H9 (cell line): ENCODE measurements at regions not wholly inside any gene's neighbourhood (a gene's known extent, or its start where the extent isn't known, plus 50 kb on each side); places are given as distances from the start of the nearest gene placed in this dataset.
"Not testable (repeated sequence)": the region's sequence is repeated elsewhere in the genome, so short reads cannot be mapped to it uniquely, and the experiment has no call there.

Experiments used
- DNase-seq: peaks from one replicate; pipeline ENCODE4 v3.0.0-alpha.2; 2017
- H2AFZ ChIP-seq: one replicate; pipeline ENCODE4 v1.6.1; 2013; ENCODE audit warnings: mild to moderate bottlenecking, low read length, control low read depth, moderate library complexity
- H2AK5ac ChIP-seq: 2 replicates; pipeline ENCODE4 v1.6.1; 2013; ENCODE audit warnings: low read length, control low read depth, mixed read lengths; ENCODE audit not compliant: insufficient read length
- H2BK120ac ChIP-seq: one replicate; pipeline ENCODE4 v1.6.1; 2013; ENCODE audit warnings: low read depth, mild to moderate bottlenecking, low read length, control low read depth, inconsistent platforms; ENCODE audit not compliant: poor library complexity, severe bottlenecking
- H2BK12ac ChIP-seq: 2 replicates; pipeline ENCODE4 v1.6.1; 2013; ENCODE audit warnings: low read length, control low read depth, mixed read lengths, low read depth; ENCODE audit not compliant: insufficient read length
- H2BK15ac ChIP-seq: 2 replicates; pipeline ENCODE4 v1.6.1; 2013; ENCODE audit warnings: low read depth, low read length, control low read depth
- H2BK20ac ChIP-seq: one replicate; pipeline ENCODE4 v1.6.1; 2013; ENCODE audit warnings: low read depth, mild to moderate bottlenecking, low read length, control low read depth, inconsistent platforms; ENCODE audit not compliant: poor library complexity, severe bottlenecking
- H2BK5ac ChIP-seq: 2 replicates; pipeline ENCODE4 v1.6.1; 2013; ENCODE audit warnings: low read length, control low read depth, mixed read lengths; ENCODE audit not compliant: insufficient read length
- H3K14ac ChIP-seq: 2 replicates; pipeline ENCODE4 v1.6.1; 2013; ENCODE audit warnings: low read length, control low read depth; ENCODE audit not compliant: insufficient read depth
- H3K18ac ChIP-seq: 2 replicates; pipeline ENCODE4 v1.6.1; 2013; ENCODE audit warnings: low read depth, mild to moderate bottlenecking, mixed read lengths, low read length, control low read depth; ENCODE audit not compliant: insufficient read length
- H3K23ac ChIP-seq: 2 replicates; pipeline ENCODE4 v1.6.1; 2013; ENCODE audit warnings: low read length, control low read depth, mixed read lengths, low read depth; ENCODE audit not compliant: insufficient read length
- H3K23me2 ChIP-seq: 2 replicates; pipeline ENCODE4 v1.6.1; 2013; ENCODE audit warnings: low read depth, mild to moderate bottlenecking, mixed read lengths, low read length, control low read depth; ENCODE audit not compliant: insufficient read length, poor library complexity, severe bottlenecking
- H3K27ac ChIP-seq: 2 replicates; pipeline ENCODE4 v1.5.1; 2013; ENCODE audit warnings: low read length, control low read depth, mixed read lengths, low read depth; ENCODE audit not compliant: insufficient read length
- H3K27me3 ChIP-seq: 2 replicates; pipeline ENCODE4 v1.6.1; 2013; ENCODE audit warnings: low read length, control low read depth, inconsistent platforms; ENCODE audit not compliant: insufficient read depth
- H3K4ac ChIP-seq: 2 replicates; pipeline ENCODE4 v1.6.1; 2013; ENCODE audit warnings: low read depth, mild to moderate bottlenecking, control low read depth, inconsistent platforms, low read length, moderate library complexity
- H3K4me1 ChIP-seq: 2 replicates; pipeline ENCODE4 v1.6.1; 2013; ENCODE audit warnings: low read length, control low read depth, inconsistent platforms; ENCODE audit not compliant: insufficient read depth
- H3K4me2 ChIP-seq: 2 replicates; pipeline ENCODE4 v1.6.1; 2013; ENCODE audit warnings: low read length, control low read depth, mixed read lengths; ENCODE audit not compliant: insufficient read length, insufficient read depth
- H3K56ac ChIP-seq: 2 replicates; pipeline ENCODE4 v1.6.1; 2013; ENCODE audit warnings: low read depth, mild to moderate bottlenecking, mixed read lengths, low read length, control low read depth; ENCODE audit not compliant: insufficient read length
- H3K79me1 ChIP-seq: 2 replicates; pipeline ENCODE4 v1.6.1; 2013; ENCODE audit warnings: low read depth, mild to moderate bottlenecking, moderate library complexity, low read length, control low read depth, inconsistent platforms; ENCODE audit not compliant: insufficient read depth, poor library complexity, severe bottlenecking
- H3K79me2 ChIP-seq: 2 replicates; pipeline ENCODE4 v1.6.1; 2013; ENCODE audit warnings: low read length, control low read depth, inconsistent platforms; ENCODE audit not compliant: insufficient read depth
- H3K9ac ChIP-seq: 2 replicates; pipeline ENCODE4 v1.6.1; 2013; ENCODE audit warnings: low read length, control low read depth, mixed read lengths; ENCODE audit not compliant: insufficient read length; ENCODE audit errors: extremely low read depth
- H3K9me3 ChIP-seq: one replicate; pipeline ENCODE4 v1.6.1; 2013; ENCODE audit warnings: low read depth, low read length, inconsistent platforms; ENCODE audit not compliant: control insufficient read depth
- H3T11ph ChIP-seq: one replicate; pipeline ENCODE4 v1.6.1; 2013; ENCODE audit warnings: mild to moderate bottlenecking, low read length, control low read depth, inconsistent platforms
- H4K20me1 ChIP-seq: one replicate; pipeline ENCODE4 v1.6.1; 2013; ENCODE audit not compliant: control insufficient read depth, insufficient read length, insufficient read depth
- H4K5ac ChIP-seq: 2 replicates; pipeline ENCODE4 v1.6.1; 2013; ENCODE audit warnings: low read depth, mild to moderate bottlenecking, mixed read lengths, low read length, control low read depth; ENCODE audit not compliant: insufficient read length
- H4K8ac ChIP-seq: replicated peaks from 2 replicates; pipeline ENCODE4 v1.6.1; 2013; ENCODE audit warnings: low read length, control low read depth, mixed read lengths, low read depth; ENCODE audit not compliant: insufficient read length
- H4K91ac ChIP-seq: 2 replicates; pipeline ENCODE4 v1.6.1; 2013; ENCODE audit warnings: low read depth, mild to moderate bottlenecking, moderate library complexity, mixed read lengths, low read length, control low read depth; ENCODE audit not compliant: insufficient read length
- H3K27ac Mint-ChIP-seq, 3 experiments: 2 replicates in 2 of 3; 3 replicates in 1 of 3; pipeline ENCODE4 v1.8.0; 2020 to 2021; ENCODE audit warnings: mixed read lengths in 3 of 3, mild to moderate bottlenecking in 1 of 3, moderate library complexity in 1 of 3
- H3K27me3 Mint-ChIP-seq: 2 replicates; pipeline ENCODE4 v1.8.0; 2021; ENCODE audit warnings: low read depth, mild to moderate bottlenecking, moderate library complexity, mixed read lengths
- H3K36me3 Mint-ChIP-seq, 3 experiments: 2 replicates in 2 of 3; 3 replicates in 1 of 3; pipeline ENCODE4 v1.8.0; 2020 to 2021; ENCODE audit warnings: low read depth in 3 of 3, mixed read lengths in 3 of 3; ENCODE audit not compliant: insufficient read depth in 1 of 3
- H3K4me1 Mint-ChIP-seq, 2 experiments: 2 replicates each; pipeline ENCODE4 v1.8.0; 2020; ENCODE audit warnings: mixed read lengths in 2 of 2
- H3K4me3 Mint-ChIP-seq, 2 experiments: 2 replicates in 1 of 2; 3 replicates in 1 of 2; pipeline ENCODE4 v1.8.0; 2020 to 2021; ENCODE audit warnings: mild to moderate bottlenecking in 2 of 2, mixed read lengths in 2 of 2, moderate library complexity in 1 of 2
- H3K9me3 Mint-ChIP-seq, 2 experiments: 2 replicates in 1 of 2; 3 replicates in 1 of 2; pipeline ENCODE4 v1.8.0; 2020; ENCODE audit warnings: mild to moderate bottlenecking in 2 of 2, mixed read lengths in 2 of 2, moderate library complexity in 1 of 2
- WGBS: extraction: QIAGEN DNeasy Blood & Tissue Kit; methylation state at CpG from one replicate; pipeline ENCODE4 v1.1.7; 2013; ENCODE audit warnings: missing lambda C conversion rate, low lambda C conversion rate, mixed read lengths; ENCODE audit not compliant: insufficient read length; ENCODE audit errors: extremely low coverage; 5-methylcytosine and 5-hydroxymethylcytosine counted together

- not testable (repeated sequence) for H3K9me3 ChIP-seq, H2AK5ac ChIP-seq
These were observed 90.6 kb downstream of the CCDC74A start for GRCh38 chr2:131618320-131618719.

DNA sequence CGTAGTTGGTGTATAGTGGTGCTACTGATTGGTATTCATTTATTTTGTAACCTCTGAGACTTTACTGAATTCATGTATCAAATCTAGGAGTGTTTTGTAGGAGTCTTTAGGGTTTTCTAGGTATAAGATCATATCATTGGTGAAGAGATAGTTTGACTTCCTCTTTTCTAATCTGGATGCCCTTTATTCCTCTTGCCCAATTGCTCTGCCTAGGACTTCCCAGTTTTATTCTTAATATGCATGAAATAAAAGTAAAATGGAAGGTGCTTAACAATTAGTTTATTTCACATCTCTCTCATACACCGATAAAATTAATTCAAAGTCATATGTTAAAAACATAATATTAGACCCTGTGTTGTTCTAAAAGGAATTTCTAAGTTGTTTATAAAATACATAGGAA, 95.2 kb downstream of the CCDC74A start:
- H3K4me2 ChIP-seq, H2BK15ac ChIP-seq, H2BK20ac ChIP-seq, H3K9me3 ChIP-seq, H3K4ac ChIP-seq, H3K9ac ChIP-seq, H3K18ac ChIP-seq, H2AFZ ChIP-seq, H3K23me2 ChIP-seq, H3K23ac ChIP-seq, H2BK5ac ChIP-seq, H4K91ac ChIP-seq, H3K27ac ChIP-seq, H3K9me3 Mint-ChIP-seq, H3K79me2 ChIP-seq, H3K56ac ChIP-seq, H3K4me1 Mint-ChIP-seq, H3K27me3 ChIP-seq, H3K4me3 Mint-ChIP-seq, H2BK120ac ChIP-seq, DNase-seq, H4K8ac ChIP-seq, H2BK12ac ChIP-seq, H3T11ph ChIP-seq, H3K14ac ChIP-seq, H4K5ac ChIP-seq, H3K79me1 ChIP-seq, H2AK5ac ChIP-seq, H3K4me1 ChIP-seq, H4K20me1 ChIP-seq, H3K27ac Mint-ChIP-seq, H3K27me3 Mint-ChIP-seq, H3K36me3 Mint-ChIP-seq: not testable (repeated sequence)
- WGBS: no CpG with 5 or more reads among the region's 2 CpGs

More at GRCh38 chr2:131618320-131618719, 90.6 kb downstream of the CCDC74A start:
- not testable (repeated sequence) for H3T11ph ChIP-seq, H3K4ac ChIP-seq, H3K23me2 ChIP-seq, H3K27ac ChIP-seq, H4K8ac ChIP-seq, H4K5ac ChIP-seq, H3K56ac ChIP-seq, H2AFZ ChIP-seq, H3K9ac ChIP-seq, H3K27me3 Mint-ChIP-seq, H3K9me3 Mint-ChIP-seq, H2BK20ac ChIP-seq, H3K36me3 Mint-ChIP-seq, H3K18ac ChIP-seq, H2BK15ac ChIP-seq, H2BK5ac ChIP-seq, H2BK120ac ChIP-seq, H3K4me2 ChIP-seq, H4K91ac ChIP-seq, H3K14ac ChIP-seq, H3K23ac ChIP-seq, DNase-seq, H3K79me1 ChIP-seq, H3K4me1 Mint-ChIP-seq, H4K20me1 ChIP-seq, H3K79me2 ChIP-seq, H3K4me3 Mint-ChIP-seq, H3K4me1 ChIP-seq, H3K27me3 ChIP-seq, H3K27ac Mint-ChIP-seq, H2BK12ac ChIP-seq
- no CpG with 5 or more reads among the region's 3 CpGs for WGBS
